Uterus (tissue), 3 donors: ENCODE measurements at regions not wholly inside any gene's neighbourhood (a gene's known extent, or its start where the extent isn't known, plus 50 kb on each side); places are given as distances from the start of the nearest gene placed in this dataset.
"Not testable (repeated sequence)": the region's sequence is repeated elsewhere in the genome, so short reads cannot be mapped to it uniquely, and the experiment has no call there.

ENCODE experiments used
- DNase-seq, 2 donors: peaks; one replicate each; pipeline ENCODE4 v3.0.0-alpha.2; 2019 to 2020
- H3K27ac ChIP-seq, 2 donors: fragments of 200-600 bp; sonication (generic); 1 replicate in 1 of 2; 2 replicates in 1 of 2; pipeline ENCODE4 v1.5.1; 2016 to 2018
- H3K27me3 ChIP-seq, 2 donors: fragments of 200-600 bp; sonication (generic); one replicate each; pipeline ENCODE4 v1.5.1; 2018 to 2019; ENCODE audit warnings: control low read depth in 1 of 2
- H3K36me3 ChIP-seq, 2 donors: fragments of 200-600 bp; sonication (generic); one replicate each; pipeline ENCODE4 v1.5.1; 2019; ENCODE audit warnings: control low read depth in 1 of 2
- H3K4me1 ChIP-seq, 2 donors: fragments of 200-600 bp; sonication (generic); one replicate each; pipeline ENCODE4 v1.5.1; 2018 to 2019; ENCODE audit warnings: control low read depth in 1 of 2
- H3K4me3 ChIP-seq, 2 donors: fragments of 200-600 bp; sonication (generic); 1 replicate in 1 of 2; 2 replicates in 1 of 2; pipeline ENCODE4 v1.5.1; 2018 to 2019; ENCODE audit warnings: mild to moderate bottlenecking in 1 of 2
- H3K9me3 ChIP-seq, 2 donors: fragments of 200-600 bp; sonication (generic); one replicate each; pipeline ENCODE4 v1.5.1; 2019; ENCODE audit warnings: control low read depth in 1 of 2
- POLR2A ChIP-seq, 2 donors: fragments of 450-650 bp; IDR thresholded peaks; one replicate each; pipeline ENCODE4 v1.6.1; 2016; ENCODE audit warnings: antibody characterized with exemption in 2 of 2, mild to moderate bottlenecking in 1 of 2, moderate library complexity in 1 of 2
- intact Hi-C: fragments of 100-400 bp; cut with DNase I; formaldehyde crosslinking; loops from one replicate; pipeline ENCODE4 v1.15.1; 2023; ENCODE audit warnings: low total_unique reads
- TF ChIP-seq, protein P1 (sequence below), 4 experiments: fragments of 200-600 bp in 2 of 4; fragments of 450-650 bp in 2 of 4; sonication (generic) in 2 of 4; IDR thresholded peaks; one replicate each; pipeline ENCODE4 v1.5.1; 2016 to 2019; ENCODE audit warnings: antibody characterized with exemption in 4 of 4, mild to moderate bottlenecking in 2 of 4, moderate library complexity in 1 of 4
- donor health status: DM: yes; HTN: yes; CAD: no.

DNA sequence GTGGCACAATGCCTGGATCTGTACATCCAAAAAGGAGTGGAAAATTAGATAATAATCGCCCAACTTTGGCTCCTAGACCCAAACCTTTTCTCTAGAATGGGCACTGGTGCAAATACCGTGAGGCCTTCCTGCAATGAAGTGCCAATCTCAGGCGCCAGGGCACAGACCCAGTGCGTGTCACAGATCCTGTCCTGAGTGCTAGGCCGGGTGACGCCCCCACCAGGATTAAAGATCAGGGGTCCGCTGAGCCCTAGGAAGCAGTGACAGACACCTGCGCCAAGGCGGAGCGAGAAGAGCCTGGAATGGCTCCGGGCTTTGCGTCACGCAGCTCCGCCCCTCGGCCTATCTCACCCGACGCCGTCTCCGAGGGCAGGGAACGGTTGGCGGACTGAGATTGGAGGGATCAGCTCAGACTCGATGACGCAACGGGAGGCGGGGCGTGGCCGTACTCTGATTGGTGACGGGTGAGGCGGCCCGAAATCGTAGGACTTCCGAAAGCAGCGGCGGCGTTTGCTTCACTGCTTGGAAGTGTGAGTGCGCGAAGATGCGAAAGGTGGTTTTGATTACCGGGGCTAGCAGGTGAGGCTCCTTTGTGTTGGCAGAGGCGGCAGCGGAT, 261.9 kb downstream of the ZNF37A start:
- intact Hi-C loops: not testable (repeated sequence)

GRCh38 chr10:38356527-38356926, 262.4 kb downstream of the ZNF37A start:
- Histone ChIP-seq H3K27ac (peak overlapping the region in 1 of 2 donors; percentile 66), H3K4me3 (peak overlapping the region; percentile 20 to 41)
- intact Hi-C loops, H3K4me1 ChIP-seq, DNase-seq, H3K36me3 ChIP-seq, H3K27me3 ChIP-seq, H3K9me3 ChIP-seq: not testable (repeated sequence)

More for the DNA sequence above, 261.9 kb downstream of the ZNF37A start:
- Histone ChIP-seq H3K4me3 (peak overlapping the region; percentile 33 to 41), H3K27ac (peak overlapping the region; percentile 69 to 88)
- H3K4me1 ChIP-seq, H3K27me3 ChIP-seq, H3K36me3 ChIP-seq, H3K9me3 ChIP-seq: not testable (repeated sequence)
- peak; percentile 79 to 80 for DNase-seq
- peak in 1 of 2 donors; percentile 9 for TF ChIP-seq POLR2A (IDR thresholded peaks at IDR 0.05)

- H3K27me3 ChIP-seq, DNase-seq, H3K4me1 ChIP-seq, H3K4me3 ChIP-seq, intact Hi-C loops, H3K9me3 ChIP-seq, H3K27ac ChIP-seq, H3K36me3 ChIP-seq: not testable (repeated sequence)
Observed at GRCh38 chr10:38362514-38362913, 268.4 kb downstream of the ZNF37A start.

GRCh38 chr10:38364073-38364472, 269.9 kb downstream of the ZNF37A start:
- H3K36me3 ChIP-seq, H3K4me1 ChIP-seq, H3K9me3 ChIP-seq, H3K27ac ChIP-seq, intact Hi-C loops, H3K27me3 ChIP-seq, H3K4me3 ChIP-seq, DNase-seq: not testable (repeated sequence)

- H3K4me1 ChIP-seq, H3K36me3 ChIP-seq, H3K4me3 ChIP-seq, H3K9me3 ChIP-seq, DNase-seq, H3K27me3 ChIP-seq, intact Hi-C loops, H3K27ac ChIP-seq: not testable (repeated sequence)
- TF ChIP-seq, protein P1, sequence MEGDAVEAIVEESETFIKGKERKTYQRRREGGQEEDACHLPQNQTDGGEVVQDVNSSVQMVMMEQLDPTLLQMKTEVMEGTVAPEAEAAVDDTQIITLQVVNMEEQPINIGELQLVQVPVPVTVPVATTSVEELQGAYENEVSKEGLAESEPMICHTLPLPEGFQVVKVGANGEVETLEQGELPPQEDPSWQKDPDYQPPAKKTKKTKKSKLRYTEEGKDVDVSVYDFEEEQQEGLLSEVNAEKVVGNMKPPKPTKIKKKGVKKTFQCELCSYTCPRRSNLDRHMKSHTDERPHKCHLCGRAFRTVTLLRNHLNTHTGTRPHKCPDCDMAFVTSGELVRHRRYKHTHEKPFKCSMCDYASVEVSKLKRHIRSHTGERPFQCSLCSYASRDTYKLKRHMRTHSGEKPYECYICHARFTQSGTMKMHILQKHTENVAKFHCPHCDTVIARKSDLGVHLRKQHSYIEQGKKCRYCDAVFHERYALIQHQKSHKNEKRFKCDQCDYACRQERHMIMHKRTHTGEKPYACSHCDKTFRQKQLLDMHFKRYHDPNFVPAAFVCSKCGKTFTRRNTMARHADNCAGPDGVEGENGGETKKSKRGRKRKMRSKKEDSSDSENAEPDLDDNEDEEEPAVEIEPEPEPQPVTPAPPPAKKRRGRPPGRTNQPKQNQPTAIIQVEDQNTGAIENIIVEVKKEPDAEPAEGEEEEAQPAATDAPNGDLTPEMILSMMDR (IDR thresholded peaks at IDR 0.05): peak in 1 of 4 experiments; percentile 8
Observed at GRCh38 chr10:38365917-38366316, 271.8 kb downstream of the ZNF37A start.

GRCh38 chr10:38383800-38384199, 289.7 kb downstream of the ZNF37A start:
- intact Hi-C loops, H3K4me3 ChIP-seq, H3K9me3 ChIP-seq, DNase-seq, H3K36me3 ChIP-seq, H3K27me3 ChIP-seq, H3K27ac ChIP-seq, H3K4me1 ChIP-seq: not testable (repeated sequence)

GRCh38 chr10:38386869-38387268, 292.7 kb downstream of the ZNF37A start:
- H3K36me3 ChIP-seq, intact Hi-C loops: not testable (repeated sequence)

GRCh38 chr10:38390725-38391124, 296.6 kb downstream of the ZNF37A start:
- intact Hi-C loops, DNase-seq: not testable (repeated sequence)

More at GRCh38 chr10:38386869-38387268, 292.7 kb downstream of the ZNF37A start:
- H3K4me1 ChIP-seq, DNase-seq, H3K4me3 ChIP-seq, H3K27me3 ChIP-seq, H3K9me3 ChIP-seq, H3K27ac ChIP-seq: not testable (repeated sequence)

GRCh38 chr10:38395465-38395864, 301.3 kb downstream of the ZNF37A start:
- intact Hi-C loops: not testable (repeated sequence)

More at GRCh38 chr10:38390725-38391124, 296.6 kb downstream of the ZNF37A start:
- not testable (repeated sequence) for H3K36me3 ChIP-seq, H3K27ac ChIP-seq, H3K9me3 ChIP-seq, H3K4me3 ChIP-seq, H3K4me1 ChIP-seq, H3K27me3 ChIP-seq

DNA sequence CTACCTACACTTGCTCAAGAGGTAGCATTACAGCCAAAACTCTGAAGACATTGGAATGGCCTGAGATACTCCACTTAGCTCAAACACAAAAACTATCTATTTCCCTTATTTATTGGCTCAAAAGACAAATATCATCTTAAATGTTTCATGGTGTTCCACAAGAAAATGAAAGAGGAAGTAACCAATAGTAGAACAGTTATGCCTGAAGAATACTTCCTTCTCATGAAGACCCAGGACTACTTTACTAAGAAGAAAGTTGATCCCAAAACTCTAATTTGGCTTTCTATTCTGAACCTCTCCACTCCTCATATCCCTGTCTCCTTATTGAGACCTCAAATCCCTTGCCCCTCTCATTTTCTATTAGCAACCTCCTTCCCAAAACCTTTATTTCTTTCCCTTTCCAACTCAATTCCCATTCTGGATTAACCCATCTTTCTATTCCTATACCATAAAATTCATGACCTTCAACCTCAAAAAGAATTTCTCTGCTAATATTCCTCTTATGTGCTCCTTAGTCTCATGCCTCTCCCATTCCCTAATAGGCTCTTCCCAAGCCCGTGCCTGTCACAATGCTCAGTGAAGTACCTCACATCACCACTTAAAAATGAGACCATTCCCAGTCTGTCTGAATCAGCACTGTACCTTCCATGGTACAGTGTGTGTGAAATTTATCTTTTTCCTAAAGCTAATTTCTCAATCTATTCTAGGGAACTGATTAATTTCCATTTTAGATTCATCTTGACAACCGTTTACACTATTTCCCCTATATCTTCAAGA, 302.2 kb downstream of the ZNF37A start:
- intact Hi-C loops, H3K36me3 ChIP-seq, H3K27ac ChIP-seq, H3K9me3 ChIP-seq, H3K27me3 ChIP-seq, H3K4me1 ChIP-seq, DNase-seq, H3K4me3 ChIP-seq: not testable (repeated sequence)

More at GRCh38 chr10:38395465-38395864, 301.3 kb downstream of the ZNF37A start:
- H3K27me3 ChIP-seq, DNase-seq, H3K9me3 ChIP-seq, H3K36me3 ChIP-seq, H3K4me3 ChIP-seq, H3K4me1 ChIP-seq, H3K27ac ChIP-seq: not testable (repeated sequence)

GRCh38 chr10:38401565-38401964, 307.4 kb downstream of the ZNF37A start:
- H3K27me3 ChIP-seq, DNase-seq, H3K27ac ChIP-seq, H3K9me3 ChIP-seq, H3K36me3 ChIP-seq, intact Hi-C loops, H3K4me1 ChIP-seq, H3K4me3 ChIP-seq: not testable (repeated sequence)
